HG02759 (cell line): ENCODE measurements at regions not wholly inside any gene's neighbourhood (a gene's known extent, or its start where the extent isn't known, plus 50 kb on each side); places are given as distances from the start of the nearest gene placed in this dataset.

Source experiments
- ATAC-seq: cut with Tn5 transposase; IDR thresholded peaks from one replicate; pipeline ENCODE4 v1.9.1; 2021; ENCODE audit warnings: mild to moderate bottlenecking, moderate library complexity; ENCODE audit not compliant: unreplicated experiment

GRCh38 chr1:170219163-170219562 lies 73.4 kb downstream of the NTMT2 start:
- ATAC-seq: no peak

GRCh38 chr1:170221031-170221430 lies 75.3 kb downstream of the NTMT2 start:
- no peak for ATAC-seq

GRCh38 chr1:170221495-170221894 lies 75.7 kb downstream of the NTMT2 start:
- no peak for ATAC-seq

- ATAC-seq: no peak
These were observed 78.7 kb downstream of the NTMT2 start for GRCh38 chr1:170224469-170224868.

- ATAC-seq: no peak
These were observed 80.2 kb downstream of the NTMT2 start for GRCh38 chr1:170225781-170226530.

- ATAC-seq: no peak
These were observed 81.0 kb downstream of the NTMT2 start for GRCh38 chr1:170226767-170227166.

GRCh38 chr1:170230323-170230722 lies 84.6 kb downstream of the NTMT2 start:
- ATAC-seq: no peak

- ATAC-seq: no peak
These were observed 85.9 kb downstream of the NTMT2 start for GRCh38 chr1:170231662-170232061.

- ATAC-seq: no peak
These were observed 93.1 kb downstream of the NTMT2 start for GRCh38 chr1:170238704-170239391.

GRCh38 chr1:170239445-170239844 lies 93.7 kb downstream of the NTMT2 start:
- ATAC-seq: no peak

GRCh38 chr1:170240409-170240808 lies 94.7 kb downstream of the NTMT2 start:
- peak; percentile 89 for ATAC-seq

- ATAC-seq: no peak
These were observed 95.6 kb downstream of the NTMT2 start for GRCh38 chr1:170241266-170241851.

- no peak for ATAC-seq
These were observed 102.2 kb downstream of the NTMT2 start for GRCh38 chr1:170247751-170248521.

GRCh38 chr1:170250531-170251276 lies 104.9 kb downstream of the NTMT2 start:
- no peak for ATAC-seq

GRCh38 chr1:170252851-170253579 lies 107.3 kb downstream of the NTMT2 start:
- ATAC-seq: no peak

GRCh38 chr1:170254371-170254770 lies 108.6 kb downstream of the NTMT2 start:
- no peak for ATAC-seq

GRCh38 chr1:170261669-170262068 lies 115.9 kb downstream of the NTMT2 start:
- ATAC-seq: no peak

GRCh38 chr1:170262276-170262939 lies 116.6 kb downstream of the NTMT2 start:
- ATAC-seq: no peak

GRCh38 chr1:170265234-170265633 lies 119.5 kb downstream of the NTMT2 start:
- no peak for ATAC-seq
